ENCODE measurements at regions not wholly inside any gene's neighbourhood (a gene's known extent, or its start where the extent isn't known, plus 50 kb on each side); places are given as distances from the start of the nearest gene placed in this dataset.

DNA sequence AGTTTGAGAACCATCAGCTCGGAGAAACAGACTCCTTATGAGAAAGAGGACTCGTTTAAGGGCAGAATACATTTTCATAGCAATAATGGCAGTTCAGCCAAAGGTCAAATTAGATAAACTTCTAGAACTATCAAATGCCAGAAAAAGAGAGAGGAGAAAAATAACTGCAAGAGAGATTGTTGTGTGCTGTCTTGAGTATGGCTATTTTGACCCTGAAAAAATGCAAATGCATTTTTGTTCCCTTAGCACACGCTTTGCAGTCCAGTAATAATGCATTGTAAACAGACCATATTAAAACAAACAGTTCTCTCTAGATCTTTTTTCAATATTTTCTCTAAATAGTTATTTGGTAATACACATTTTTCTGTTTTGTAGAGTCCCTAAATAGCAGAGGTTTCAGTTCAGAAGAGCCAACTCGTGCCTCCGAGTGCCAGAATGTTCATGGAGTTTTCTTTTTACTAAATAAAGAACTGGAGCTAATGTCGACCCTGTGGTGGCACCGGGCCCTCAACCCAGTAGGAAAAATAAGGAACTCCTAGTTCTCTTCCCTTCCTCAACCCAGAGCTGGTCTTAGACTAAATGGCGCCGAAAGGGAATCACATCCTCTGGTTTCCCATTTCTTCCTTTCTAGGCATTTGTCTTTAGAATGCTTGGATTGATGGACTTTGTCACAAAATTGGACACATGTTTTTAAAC is 298.0 kb downstream of the MAP2K4 start:
- 57% methylated on average over 9 of the region's 9 CpGs for whole genome bisulfite sequencing
- TF ChIP-seq, protein P1, sequence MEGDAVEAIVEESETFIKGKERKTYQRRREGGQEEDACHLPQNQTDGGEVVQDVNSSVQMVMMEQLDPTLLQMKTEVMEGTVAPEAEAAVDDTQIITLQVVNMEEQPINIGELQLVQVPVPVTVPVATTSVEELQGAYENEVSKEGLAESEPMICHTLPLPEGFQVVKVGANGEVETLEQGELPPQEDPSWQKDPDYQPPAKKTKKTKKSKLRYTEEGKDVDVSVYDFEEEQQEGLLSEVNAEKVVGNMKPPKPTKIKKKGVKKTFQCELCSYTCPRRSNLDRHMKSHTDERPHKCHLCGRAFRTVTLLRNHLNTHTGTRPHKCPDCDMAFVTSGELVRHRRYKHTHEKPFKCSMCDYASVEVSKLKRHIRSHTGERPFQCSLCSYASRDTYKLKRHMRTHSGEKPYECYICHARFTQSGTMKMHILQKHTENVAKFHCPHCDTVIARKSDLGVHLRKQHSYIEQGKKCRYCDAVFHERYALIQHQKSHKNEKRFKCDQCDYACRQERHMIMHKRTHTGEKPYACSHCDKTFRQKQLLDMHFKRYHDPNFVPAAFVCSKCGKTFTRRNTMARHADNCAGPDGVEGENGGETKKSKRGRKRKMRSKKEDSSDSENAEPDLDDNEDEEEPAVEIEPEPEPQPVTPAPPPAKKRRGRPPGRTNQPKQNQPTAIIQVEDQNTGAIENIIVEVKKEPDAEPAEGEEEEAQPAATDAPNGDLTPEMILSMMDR (IDR thresholded peaks at IDR 0.05), result no peak
- TF ChIP-seq POLR2AphosphoS5 (IDR thresholded peaks at IDR 0.05), result no peak
- no peak for TF ChIP-seq POLR2A (IDR thresholded peaks at IDR 0.05)
- no peak for DNase-seq (ENCODE audit: low spot score)
- Histone ChIP-seq H3K9me3 (no peaks in the 10 kb centered on the region), H3K4me3 (no peak overlapping the region), H3K4me1 (replicated peaks) (no peaks in the 10 kb centered on the region), H3K36me3 (no peaks in the 10 kb centered on the region), H3K27me3 (replicated peaks; ENCODE audit: insufficient read depth) (no peaks in the 10 kb centered on the region), H3K27ac (no peak overlapping the region)
- intact Hi-C loops (cut with DNase I), result loop anchor here (10.0 kb wide), 1 partner anchor 46 kb away; no protein-coding TSS in a partner anchor

DNA sequence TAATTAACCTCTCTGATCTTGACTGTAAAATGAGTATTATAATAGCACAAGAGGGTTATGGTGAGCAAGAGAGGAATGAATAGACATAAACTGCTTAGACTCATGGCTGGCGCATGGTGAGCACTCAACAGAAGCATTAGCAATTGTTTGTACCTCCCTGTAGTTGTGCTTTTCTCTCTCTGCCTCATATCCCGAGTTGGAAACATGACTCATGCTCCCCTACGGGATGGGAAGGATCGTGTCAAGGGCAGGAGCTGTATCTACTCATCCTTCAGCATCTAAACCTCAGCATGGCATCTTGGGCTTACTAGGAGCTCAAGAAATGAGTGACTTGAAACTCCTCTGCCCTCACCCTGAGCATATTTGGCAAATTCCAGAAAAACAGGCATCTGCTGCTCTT is 299.6 kb downstream of the MAP2K4 start:
- H3K36me3 ChIP-seq, result no peaks in the 10 kb centered on the region
- no peak for DNase-seq (ENCODE audit: low spot score)
- no peak overlapping the region for H3K27ac ChIP-seq
- no peaks in the 10 kb centered on the region for H3K9me3 ChIP-seq
- H3K27me3 ChIP-seq (replicated peaks; ENCODE audit: insufficient read depth), result no peaks in the 10 kb centered on the region
- H3K4me3 ChIP-seq, result no peak overlapping the region
- TF ChIP-seq POLR2A (IDR thresholded peaks at IDR 0.05), result no peak
- TF ChIP-seq, protein P1 (IDR thresholded peaks at IDR 0.05), result no peak
- no peak for TF ChIP-seq POLR2AphosphoS5 (IDR thresholded peaks at IDR 0.05)
- WGBS, result 75% methylated on average over 4 of the region's 4 CpGs
- H3K4me1 ChIP-seq (replicated peaks), result no peaks in the 10 kb centered on the region
- intact Hi-C loops (cut with DNase I), result no loop called here

DNA sequence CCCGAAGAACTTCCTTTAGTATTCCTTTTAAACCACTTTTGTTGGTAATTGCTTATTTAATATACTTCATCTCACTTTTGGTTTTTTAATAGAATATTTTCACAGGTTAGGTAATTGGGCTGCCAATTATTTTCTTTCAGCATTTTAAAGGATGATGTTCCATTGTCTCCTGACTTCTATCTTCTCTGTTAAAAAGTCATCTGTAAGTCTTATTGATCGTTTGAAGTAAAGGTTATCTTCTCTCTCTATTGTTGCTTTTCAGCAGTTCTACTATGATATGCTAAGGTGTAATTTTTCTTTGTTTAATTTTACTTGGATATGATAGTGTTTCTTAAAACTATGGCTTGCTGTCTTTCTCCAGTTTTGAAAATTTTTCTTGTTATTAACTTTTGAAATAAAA is 307.5 kb downstream of the MAP2K4 start:
- no peaks in the 10 kb centered on the region for H3K27me3 ChIP-seq (replicated peaks; ENCODE audit: insufficient read depth)
- no peaks in the 10 kb centered on the region for H3K9me3 ChIP-seq
- H3K36me3 ChIP-seq, result no peaks in the 10 kb centered on the region
- no peaks in the 10 kb centered on the region for H3K4me1 ChIP-seq (replicated peaks)
- DNase-seq (ENCODE audit: low spot score), result no peak
- H3K27ac ChIP-seq, result no peak overlapping the region
- no peak overlapping the region for H3K4me3 ChIP-seq
- WGBS, result 94% methylated on average over 2 of the region's 2 CpGs
- TF ChIP-seq, protein P1 (IDR thresholded peaks at IDR 0.05), result no peak
- TF ChIP-seq POLR2A (IDR thresholded peaks at IDR 0.05) (no peak), POLR2AphosphoS5 (IDR thresholded peaks at IDR 0.05) (no peak)
- intact Hi-C loops (cut with DNase I), result no loop called here

DNA sequence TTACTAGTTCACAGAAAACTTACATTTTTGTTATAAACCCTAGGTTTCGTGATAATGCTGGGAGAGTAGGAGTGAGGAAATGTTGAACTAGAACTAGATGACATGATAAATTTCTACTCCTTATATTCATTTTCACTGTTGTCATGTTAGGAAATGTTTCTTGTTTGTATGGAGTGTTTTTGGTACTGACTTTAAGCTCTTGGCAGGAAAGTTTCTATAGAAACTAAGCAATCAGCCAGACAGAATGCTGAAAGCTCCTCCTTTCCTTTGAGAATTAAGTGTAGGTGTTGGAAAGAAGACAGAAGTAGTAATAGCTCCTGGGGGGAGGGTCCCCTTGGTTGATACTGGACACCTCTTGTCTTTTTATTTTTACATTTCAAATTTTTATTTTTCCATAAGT is 309.8 kb downstream of the MAP2K4 start:
- Histone ChIP-seq H3K27me3 (replicated peaks; ENCODE audit: insufficient read depth) (no peaks in the 10 kb centered on the region), H3K27ac (no peak overlapping the region), H3K36me3 (no peaks in the 10 kb centered on the region), H3K9me3 (no peaks in the 10 kb centered on the region), H3K4me3 (no peak overlapping the region), H3K4me1 (replicated peaks) (no peaks in the 10 kb centered on the region)
- WGBS, result 78% methylated on average over 1 of the region's 1 CpG
- TF ChIP-seq, protein P1 (IDR thresholded peaks at IDR 0.05), result no peak
- TF ChIP-seq POLR2AphosphoS5 (IDR thresholded peaks at IDR 0.05), result no peak
- no peak for TF ChIP-seq POLR2A (IDR thresholded peaks at IDR 0.05)
- intact Hi-C loops (cut with DNase I), result no loop called here
- no peak for DNase-seq (ENCODE audit: low spot score)

DNA sequence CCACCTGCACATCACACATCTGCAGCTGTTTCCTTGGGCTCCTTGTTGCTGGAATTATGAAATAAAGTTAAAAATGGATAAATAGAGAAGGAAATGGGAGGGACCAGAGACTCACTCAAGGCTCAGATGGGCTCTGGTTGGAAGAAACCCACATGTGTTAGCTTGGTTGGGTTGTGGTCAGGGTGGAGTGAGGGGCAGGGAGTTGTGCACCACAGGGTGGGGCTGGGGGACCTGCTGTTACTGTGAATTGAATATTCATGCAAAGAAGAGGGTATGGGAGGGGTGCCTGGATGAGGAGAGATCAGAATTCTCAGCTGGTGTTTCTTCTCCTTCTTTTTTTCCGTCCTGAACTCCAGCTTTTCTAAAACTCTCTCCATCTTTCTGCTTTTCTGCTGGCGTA is 320.7 kb downstream of the MAP2K4 start:
- H3K27ac ChIP-seq, result no peak overlapping the region
- no peaks in the 10 kb centered on the region for H3K27me3 ChIP-seq (replicated peaks; ENCODE audit: insufficient read depth)
- 84% methylated on average over 2 of the region's 2 CpGs for WGBS
- no peak overlapping the region for H3K4me3 ChIP-seq
- no peak for TF ChIP-seq POLR2AphosphoS5 (IDR thresholded peaks at IDR 0.05)
- no peak for TF ChIP-seq POLR2A (IDR thresholded peaks at IDR 0.05)
- TF ChIP-seq, protein P1 (IDR thresholded peaks at IDR 0.05), result no peak
- no peaks in the 10 kb centered on the region for H3K36me3 ChIP-seq
- intact Hi-C loops (cut with DNase I), result no loop called here
- no peaks in the 10 kb centered on the region for H3K4me1 ChIP-seq (replicated peaks)
- no peaks in the 10 kb centered on the region for H3K9me3 ChIP-seq
- DNase-seq (ENCODE audit: low spot score), result no peak

Measured in prostate gland (tissue), 2 donors.